ENCODE measurements at regions not wholly inside any gene's neighbourhood (a gene's known extent, or its start where the extent isn't known, plus 50 kb on each side); places are given as distances from the start of the nearest gene placed in this dataset.

DNA sequence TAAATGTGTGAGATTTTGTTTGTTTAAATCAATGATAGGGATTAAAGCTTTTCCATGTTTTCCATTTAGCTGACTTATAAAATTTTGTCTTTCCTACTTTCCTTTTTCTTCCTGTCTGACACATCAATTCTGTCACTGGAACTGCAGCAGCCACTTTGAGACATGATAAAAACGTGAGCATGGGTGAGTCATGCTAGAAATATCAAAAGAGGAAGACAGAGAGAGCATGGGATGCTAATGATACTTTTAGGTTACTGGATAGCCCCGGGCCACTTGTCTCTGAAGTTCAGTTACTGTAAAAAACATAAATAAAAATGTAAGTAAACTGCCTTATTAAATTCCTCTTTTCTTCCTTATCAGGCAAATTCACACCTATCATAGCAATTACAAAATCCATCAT is 1332.0 kb upstream of the PCDH20 start:
- TF ChIP-seq GATA2 (IDR thresholded peaks at IDR 0.05; ENCODE audit: low read depth, low read length) (no peak), GATA3 (IDR thresholded peaks at IDR 0.05; ENCODE audit: low read depth, low read length) (no peak)

DNA sequence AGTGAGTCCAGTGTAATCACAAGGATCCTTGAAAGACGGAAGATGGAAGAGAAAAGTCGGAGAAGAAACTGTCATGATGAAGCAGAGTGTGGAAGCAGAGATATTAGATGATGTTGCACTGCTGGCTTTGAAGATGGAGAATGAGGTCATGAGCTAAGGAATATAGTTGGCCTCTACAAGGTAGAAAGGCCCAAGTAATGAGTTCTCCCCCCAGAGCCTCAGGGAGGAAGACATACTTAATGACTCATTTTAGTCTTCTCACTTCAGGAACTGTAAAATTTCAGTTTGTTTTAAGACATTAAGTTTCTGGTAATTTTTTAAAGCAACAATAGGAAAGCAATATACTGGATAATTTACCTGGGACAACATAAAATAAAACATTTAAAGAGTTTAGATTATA is 1331.5 kb upstream of the PCDH20 start:
- TF ChIP-seq GATA3 (IDR thresholded peaks at IDR 0.05; ENCODE audit: low read depth, low read length) (no peak), GATA2 (IDR thresholded peaks at IDR 0.05; ENCODE audit: low read depth, low read length) (no peak)

GRCh38 chr13:62721893-62722292 is 1306.2 kb upstream of the PCDH20 start:
- no peak for TF ChIP-seq GATA3 (IDR thresholded peaks at IDR 0.05; ENCODE audit: low read depth, low read length)
- TF ChIP-seq GATA2 (IDR thresholded peaks at IDR 0.05; ENCODE audit: low read depth, low read length), result no peak

- TF ChIP-seq GATA2 (IDR thresholded peaks at IDR 0.05; ENCODE audit: low read depth, low read length) (no peak), GATA3 (IDR thresholded peaks at IDR 0.05; ENCODE audit: low read depth, low read length) (no peak)
Measured at GRCh38 chr13:62710787-62711186, 1295.1 kb upstream of the PCDH20 start.

GRCh38 chr13:62706048-62706447 is 1290.4 kb upstream of the PCDH20 start:
- TF ChIP-seq GATA2 (IDR thresholded peaks at IDR 0.05; ENCODE audit: low read depth, low read length) (no peak), GATA3 (IDR thresholded peaks at IDR 0.05; ENCODE audit: low read depth, low read length) (no peak)

GRCh38 chr13:62704875-62705274 is 1289.2 kb upstream of the PCDH20 start:
- TF ChIP-seq GATA2 (IDR thresholded peaks at IDR 0.05; ENCODE audit: low read depth, low read length), result no peak
- TF ChIP-seq GATA3 (IDR thresholded peaks at IDR 0.05; ENCODE audit: low read depth, low read length), result no peak

- peak; percentile 69 for TF ChIP-seq GATA3 (IDR thresholded peaks at IDR 0.05; ENCODE audit: low read depth, low read length)
- TF ChIP-seq GATA2 (IDR thresholded peaks at IDR 0.05; ENCODE audit: low read depth, low read length), result peak; percentile 25; the same call in 1 of the 2 replicates
Measured at GRCh38 chr13:62702502-62702901, 1286.9 kb upstream of the PCDH20 start.

DNA sequence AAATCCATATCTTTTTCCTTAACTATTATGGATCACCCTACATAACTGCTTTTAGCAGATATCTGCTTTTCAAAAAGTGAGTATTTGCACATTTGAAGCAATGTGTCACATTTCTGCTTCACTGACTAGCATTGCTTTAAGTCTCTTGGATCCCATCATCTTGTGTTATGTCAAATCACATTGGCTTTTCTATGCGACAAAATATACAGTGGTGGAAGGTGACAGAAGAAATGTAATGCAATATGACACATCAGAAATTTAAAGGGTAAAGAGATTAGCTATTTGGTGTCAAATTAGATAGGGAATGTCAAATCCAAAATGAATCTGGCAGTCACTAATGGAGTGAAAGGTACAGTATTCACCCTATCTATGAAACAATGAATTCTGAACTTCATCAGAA is 1282.1 kb upstream of the PCDH20 start:
- TF ChIP-seq GATA2 (IDR thresholded peaks at IDR 0.05; ENCODE audit: low read depth, low read length), result no peak
- TF ChIP-seq GATA3 (IDR thresholded peaks at IDR 0.05; ENCODE audit: low read depth, low read length), result no peak

- TF ChIP-seq GATA2 (IDR thresholded peaks at IDR 0.05; ENCODE audit: low read depth, low read length) (no peak), GATA3 (IDR thresholded peaks at IDR 0.05; ENCODE audit: low read depth, low read length) (no peak)
Measured at GRCh38 chr13:62696490-62696889, 1280.8 kb upstream of the PCDH20 start.

- TF ChIP-seq GATA2 (IDR thresholded peaks at IDR 0.05; ENCODE audit: low read depth, low read length) (no peak), GATA3 (IDR thresholded peaks at IDR 0.05; ENCODE audit: low read depth, low read length) (no peak)
Measured at GRCh38 chr13:62687732-62688131, 1272.1 kb upstream of the PCDH20 start.

DNA sequence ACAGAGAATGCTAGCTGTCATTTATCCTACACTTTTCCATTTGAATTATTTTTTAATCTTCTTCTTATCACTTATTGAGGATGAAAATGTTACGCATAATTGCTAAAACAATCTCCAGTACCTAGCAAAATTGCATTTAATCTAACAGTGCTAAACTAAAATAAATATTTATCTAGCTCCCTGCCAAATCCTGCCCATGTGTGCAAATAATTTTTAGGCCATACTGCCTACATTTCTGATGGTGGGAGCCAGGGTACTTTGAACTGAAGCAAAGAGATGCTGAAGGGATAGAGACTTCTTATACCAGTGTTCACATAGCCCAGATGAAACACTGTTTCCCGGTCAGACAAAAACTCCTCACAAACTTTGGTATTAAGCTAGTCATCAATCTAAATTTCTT is 1268.7 kb upstream of the PCDH20 start:
- TF ChIP-seq GATA2 (IDR thresholded peaks at IDR 0.05; ENCODE audit: low read depth, low read length), result no peak
- no peak for TF ChIP-seq GATA3 (IDR thresholded peaks at IDR 0.05; ENCODE audit: low read depth, low read length)

- TF ChIP-seq GATA3 (IDR thresholded peaks at IDR 0.05; ENCODE audit: low read depth, low read length), result no peak
- TF ChIP-seq GATA2 (IDR thresholded peaks at IDR 0.05; ENCODE audit: low read depth, low read length), result no peak
Measured at GRCh38 chr13:62682788-62683187, 1267.1 kb upstream of the PCDH20 start.

DNA sequence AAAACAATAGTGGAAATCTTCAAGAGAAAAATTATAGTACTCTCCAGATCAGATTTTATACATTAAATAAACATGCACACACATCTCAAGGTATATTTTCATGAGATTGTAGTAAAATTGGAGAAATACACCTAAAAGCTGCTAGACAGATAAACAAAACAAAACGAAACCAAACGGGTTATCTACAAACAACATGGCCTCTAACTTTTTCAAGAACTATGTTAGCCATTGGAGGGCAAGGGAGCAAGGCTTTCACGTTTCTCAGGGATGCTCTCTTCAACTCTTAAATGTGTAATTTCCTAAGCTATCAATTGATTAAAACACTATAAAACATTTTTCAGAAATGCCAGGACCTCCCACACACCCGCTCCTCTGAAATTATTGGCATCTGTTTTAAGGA is 1262.4 kb upstream of the PCDH20 start:
- TF ChIP-seq GATA3 (IDR thresholded peaks at IDR 0.05; ENCODE audit: low read depth, low read length) (no peak), GATA2 (IDR thresholded peaks at IDR 0.05; ENCODE audit: low read depth, low read length) (no peak)

GRCh38 chr13:62663767-62664166 is 1248.1 kb upstream of the PCDH20 start:
- no peak for TF ChIP-seq GATA3 (IDR thresholded peaks at IDR 0.05; ENCODE audit: low read depth, low read length)
- no peak for TF ChIP-seq GATA2 (IDR thresholded peaks at IDR 0.05; ENCODE audit: low read depth, low read length)

- TF ChIP-seq GATA3 (IDR thresholded peaks at IDR 0.05; ENCODE audit: low read depth, low read length) (no peak), GATA2 (IDR thresholded peaks at IDR 0.05; ENCODE audit: low read depth, low read length) (no peak)
Measured at GRCh38 chr13:62659365-62659764, 1243.7 kb upstream of the PCDH20 start.

DNA sequence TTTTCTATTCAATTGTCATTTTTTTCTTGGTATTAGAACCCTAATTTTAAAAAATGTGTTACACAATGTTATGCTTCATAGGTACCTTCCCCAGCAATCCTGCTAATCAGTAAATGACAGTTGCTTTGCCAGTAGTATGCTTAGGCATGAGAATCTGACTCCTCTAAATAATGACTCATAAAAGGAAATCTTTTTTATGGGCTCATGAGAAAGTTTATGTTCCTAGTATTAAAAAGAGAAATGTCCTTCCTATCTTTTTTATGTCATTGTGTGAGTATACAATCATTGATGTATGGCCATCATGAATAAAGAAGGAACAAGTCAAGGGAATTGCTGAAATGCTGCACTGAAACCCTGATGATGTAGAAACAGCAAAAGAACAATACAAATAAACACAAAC is 1237.7 kb upstream of the PCDH20 start:
- no peak for TF ChIP-seq GATA3 (IDR thresholded peaks at IDR 0.05; ENCODE audit: low read depth, low read length)
- no peak for TF ChIP-seq GATA2 (IDR thresholded peaks at IDR 0.05; ENCODE audit: low read depth, low read length)
